ENCODE measurements at regions not wholly inside any gene's neighbourhood (a gene's known extent, or its start where the extent isn't known, plus 50 kb on each side); places are given as distances from the start of the nearest gene placed in this dataset.
"Not testable (repeated sequence)": the region's sequence is repeated elsewhere in the genome, so short reads cannot be mapped to it uniquely, and the experiment has no call there.

GRCh38 chr5:123945548-123945947, 433.6 kb downstream of the CSNK1G3 start:
- H3K4me3 ChIP-seq (ENCODE audit: low read depth, low read length) = no peak overlapping the region
- DNase-seq (ENCODE audit: low read depth) = no peak

- DNase-seq (ENCODE audit: low read depth) = no peak
- H3K4me3 ChIP-seq (ENCODE audit: low read depth, low read length) = no peak overlapping the region
These were observed 431.2 kb downstream of the CSNK1G3 start for GRCh38 chr5:123943151-123943550.

- no peak overlapping the region for H3K4me3 ChIP-seq (ENCODE audit: low read depth, low read length)
- DNase-seq (ENCODE audit: low read depth) = no peak
These were observed 428.4 kb downstream of the CSNK1G3 start for GRCh38 chr5:123940416-123940815.

DNA sequence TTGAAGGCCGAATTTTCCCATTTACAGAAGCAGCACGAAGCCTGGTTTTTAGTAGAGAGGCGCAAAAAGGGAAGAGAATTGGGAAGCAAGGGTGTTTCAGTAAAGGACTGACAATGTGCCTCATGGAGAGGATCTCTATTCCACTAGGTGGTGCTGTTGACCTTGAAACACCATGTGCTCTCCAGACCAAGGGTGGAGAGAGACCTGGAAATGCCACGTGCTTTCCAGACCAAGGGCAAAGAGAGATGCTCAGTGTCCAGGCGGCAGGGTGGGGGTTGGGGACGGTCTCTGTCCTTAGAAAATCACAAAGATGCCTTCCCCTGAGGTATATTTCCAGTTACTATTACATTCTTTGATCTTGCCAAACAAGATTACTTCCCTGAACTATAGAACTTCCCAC, 425.3 kb downstream of the CSNK1G3 start:
- no peak overlapping the region for H3K4me3 ChIP-seq (ENCODE audit: low read depth, low read length)
- peak; percentile 18 for DNase-seq (ENCODE audit: low read depth)

DNA sequence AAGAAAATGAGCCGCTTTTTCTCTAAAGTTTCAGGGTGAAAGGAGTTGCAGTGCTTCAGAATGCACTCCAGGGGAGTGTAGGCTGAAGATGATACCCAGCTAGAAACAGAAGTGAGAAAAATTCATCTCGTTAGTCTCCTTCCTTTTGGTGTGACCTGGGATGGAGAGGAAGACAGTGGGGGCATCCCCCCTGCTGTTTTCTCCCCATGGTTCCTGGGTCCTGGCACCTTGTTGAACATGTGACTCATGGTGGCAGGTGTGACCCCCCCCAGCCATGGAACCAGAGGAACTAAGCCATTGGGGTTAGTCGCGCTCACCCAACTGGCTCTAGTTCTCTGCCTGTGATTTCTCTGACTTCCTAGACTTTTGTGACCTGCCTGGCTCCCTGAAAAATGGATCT, 424.6 kb downstream of the CSNK1G3 start:
- no peak overlapping the region for H3K4me3 ChIP-seq (ENCODE audit: low read depth, low read length)
- DNase-seq (ENCODE audit: low read depth) = no peak

- not testable (repeated sequence) for H3K4me3 ChIP-seq (ENCODE audit: low read depth, low read length); DNase-seq (ENCODE audit: low read depth)
These were observed 421.8 kb downstream of the CSNK1G3 start for GRCh38 chr5:123933812-123934211.

- no peak for DNase-seq (ENCODE audit: low read depth)
- no peak overlapping the region for H3K4me3 ChIP-seq (ENCODE audit: low read depth, low read length)
These were observed 417.1 kb downstream of the CSNK1G3 start for GRCh38 chr5:123929055-123929474.

- H3K4me3 ChIP-seq (ENCODE audit: low read depth, low read length) = no peak overlapping the region
- DNase-seq (ENCODE audit: low read depth) = no peak
These were observed 416.4 kb downstream of the CSNK1G3 start for GRCh38 chr5:123928401-123928800.

DNA sequence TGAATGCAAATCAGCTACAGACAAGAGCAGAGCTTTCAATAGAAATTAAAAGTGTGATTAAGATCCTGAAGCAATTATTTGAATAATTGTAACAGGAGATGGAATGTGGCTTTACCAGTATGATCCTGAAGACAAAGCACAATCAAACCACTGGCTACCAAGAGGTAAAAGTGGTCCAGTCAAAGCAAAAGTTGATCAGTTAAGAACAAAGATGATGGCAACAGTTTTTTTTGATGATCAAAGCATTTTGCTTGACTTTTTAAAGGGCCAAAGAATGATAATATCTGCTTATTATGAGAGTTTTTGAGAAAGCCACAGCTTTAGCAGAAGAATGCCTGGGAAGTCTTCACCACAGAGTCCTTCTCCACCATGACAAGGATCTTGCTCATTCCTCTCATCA, 409.2 kb downstream of the CSNK1G3 start:
- DNase-seq (ENCODE audit: low read depth) = no peak
- H3K4me3 ChIP-seq (ENCODE audit: low read depth, low read length) = no peak overlapping the region

DNA sequence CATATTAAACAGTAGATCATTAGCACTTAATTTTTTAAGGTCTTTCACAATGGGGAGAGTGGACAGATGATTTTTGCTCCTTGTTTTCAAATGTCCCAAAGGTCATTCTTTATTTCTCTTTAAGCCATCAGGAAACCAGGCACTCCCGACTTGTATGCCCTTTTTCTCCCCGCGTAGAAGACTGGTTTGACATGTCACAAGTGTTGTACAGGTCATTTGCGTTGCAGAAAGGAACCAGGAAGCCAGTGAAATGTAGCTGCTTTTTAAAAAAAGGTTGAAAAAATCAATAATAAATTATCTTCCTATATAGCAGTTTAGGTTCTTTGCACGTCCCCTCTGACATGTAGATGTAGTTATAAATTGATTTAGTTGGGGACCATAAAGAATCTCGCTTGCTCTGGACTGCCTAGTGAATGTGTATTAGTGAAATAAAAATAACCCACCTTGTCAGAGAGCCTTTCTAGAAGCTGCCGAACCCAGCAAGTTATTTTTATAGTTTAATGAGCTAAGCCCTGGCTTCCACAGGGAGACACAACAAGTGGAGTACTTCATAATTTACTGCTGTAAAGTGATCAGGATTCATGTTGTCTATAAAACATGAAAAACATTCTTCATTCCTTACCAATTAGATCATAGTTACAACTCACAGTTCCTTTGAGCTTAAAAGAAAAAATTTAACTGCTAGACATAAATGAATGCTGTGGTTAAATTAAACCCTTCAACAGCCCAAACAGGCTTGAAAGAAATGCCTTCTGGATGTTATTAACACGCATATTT, 404.6 kb downstream of the CSNK1G3 start:
- no peak overlapping the region for H3K4me3 ChIP-seq (ENCODE audit: low read depth, low read length)
- DNase-seq (ENCODE audit: low read depth) = peak; percentile 58

DNA sequence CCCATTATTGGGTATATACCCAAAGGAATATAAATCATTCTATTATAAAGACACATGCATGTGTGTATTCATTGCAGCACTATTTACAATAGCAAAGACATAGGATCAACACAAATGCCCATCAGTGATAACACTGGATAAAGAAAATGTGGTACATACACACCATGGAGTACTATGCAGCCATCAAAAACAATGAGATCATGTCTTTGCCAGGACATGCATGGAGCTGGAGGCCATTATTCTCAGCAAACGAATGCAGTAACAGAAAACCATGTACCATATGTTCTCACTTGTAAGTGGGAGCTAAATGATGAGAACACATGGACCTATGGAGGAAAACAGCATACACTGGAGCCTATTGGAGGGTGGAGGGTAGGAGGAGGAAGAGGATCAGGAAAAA, 402.4 kb downstream of the CSNK1G3 start:
- no peak overlapping the region for H3K4me3 ChIP-seq (ENCODE audit: low read depth, low read length)
- DNase-seq (ENCODE audit: low read depth) = no peak

- H3K4me3 ChIP-seq (ENCODE audit: low read depth, low read length) = no peak overlapping the region
- DNase-seq (ENCODE audit: low read depth) = no peak
These were observed 395.4 kb downstream of the CSNK1G3 start for GRCh38 chr5:123907349-123907748.

GRCh38 chr5:123906698-123907295, 394.8 kb downstream of the CSNK1G3 start:
- H3K4me3 ChIP-seq (ENCODE audit: low read depth, low read length) = no peak overlapping the region
- no peak for DNase-seq (ENCODE audit: low read depth)

GRCh38 chr5:123885081-123885480, 373.1 kb downstream of the CSNK1G3 start:
- H3K4me3 ChIP-seq (ENCODE audit: low read depth, low read length) = no peak overlapping the region
- DNase-seq (ENCODE audit: low read depth) = no peak

GRCh38 chr5:123882965-123883345, 371.0 kb downstream of the CSNK1G3 start:
- H3K4me3 ChIP-seq (ENCODE audit: low read depth, low read length) = no peak overlapping the region
- no peak for DNase-seq (ENCODE audit: low read depth)

- no peak overlapping the region for H3K4me3 ChIP-seq (ENCODE audit: low read depth, low read length)
- no peak for DNase-seq (ENCODE audit: low read depth)
These were observed 370.5 kb downstream of the CSNK1G3 start for GRCh38 chr5:123882319-123882964.

GRCh38 chr5:123881759-123882244, 369.8 kb downstream of the CSNK1G3 start:
- H3K4me3 ChIP-seq (ENCODE audit: low read depth, low read length) = no peak overlapping the region
- no peak for DNase-seq (ENCODE audit: low read depth)

- no peak overlapping the region for H3K4me3 ChIP-seq (ENCODE audit: low read depth, low read length)
- DNase-seq (ENCODE audit: low read depth) = no peak
These were observed 368.9 kb downstream of the CSNK1G3 start for GRCh38 chr5:123880875-123881274.

DNA sequence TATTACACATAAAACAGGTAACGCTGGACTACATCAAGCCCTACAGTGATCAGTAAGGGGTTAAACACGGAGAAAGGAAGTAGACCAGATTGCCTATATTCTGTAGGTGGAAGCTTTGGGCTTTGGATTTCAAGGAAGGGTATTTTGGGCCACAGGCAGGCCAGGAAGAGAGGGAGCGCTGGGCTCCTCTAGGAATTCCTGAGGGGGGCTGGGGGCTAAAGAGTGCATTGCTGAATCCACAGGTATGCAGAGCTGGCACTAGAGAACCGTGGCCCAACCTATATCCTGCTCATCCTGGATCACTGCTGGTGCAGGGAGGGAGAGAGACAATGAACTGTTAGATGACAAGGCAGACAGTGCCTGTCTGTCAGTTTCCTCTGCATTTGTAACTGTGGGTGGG, 367.1 kb downstream of the CSNK1G3 start:
- no peak overlapping the region for H3K4me3 ChIP-seq (ENCODE audit: low read depth, low read length)
- no peak for DNase-seq (ENCODE audit: low read depth)

- no peak overlapping the region for H3K4me3 ChIP-seq (ENCODE audit: low read depth, low read length)
- DNase-seq (ENCODE audit: low read depth) = no peak
These were observed 364.4 kb downstream of the CSNK1G3 start for GRCh38 chr5:123876276-123876790.
